SU-DHL-6 (cell line): ENCODE measurements at regions not wholly inside any gene's neighbourhood (a gene's known extent, or its start where the extent isn't known, plus 50 kb on each side); places are given as distances from the start of the nearest gene placed in this dataset.

Experiments used
- H2AFZ ChIP-seq: fragments of 200-600 bp; sonication (generic); 2 replicates; pipeline ENCODE4 v1.6.1; 2014; ENCODE audit warnings: low read depth, mild to moderate bottlenecking, moderate library complexity, mixed read lengths, antibody characterized with exemption, low read length; ENCODE audit not compliant: severe bottlenecking
- H3F3A ChIP-seq: fragments of 200-600 bp; shearing (Covaris generic); 2 replicates; pipeline ENCODE4 v1.6.0; 2016; ENCODE audit warnings: antibody characterized with exemption, mild to moderate bottlenecking; ENCODE audit not compliant: insufficient read depth
- H3K27ac ChIP-seq: fragments of 200-600 bp; sonication (generic); 2 replicates; pipeline ENCODE4 v1.5.1; 2016; ENCODE audit warnings: low read depth, mild to moderate bottlenecking, low read length, moderate library complexity, mixed read lengths
- H3K27me3 ChIP-seq: fragments of 200-600 bp; sonication (generic), shearing (Covaris generic); 2 replicates; pipeline ENCODE4 v1.6.0; 2014; ENCODE audit warnings: mild to moderate bottlenecking, low read length
- H3K36me3 ChIP-seq: fragments of 200-600 bp; sonication (generic); 2 replicates; pipeline ENCODE4 v1.6.1; 2014; ENCODE audit warnings: mild to moderate bottlenecking, low read length, mixed read lengths
- H3K4me2 ChIP-seq: fragments of 300-600, 200-600 bp; shearing (Covaris generic), sonication (generic); 2 replicates; pipeline ENCODE4 v1.6.0; 2014; ENCODE audit warnings: low read length, low read depth, mild to moderate bottlenecking; ENCODE audit not compliant: poor library complexity, severe bottlenecking
- H3K4me3 ChIP-seq: fragments of 200-600 bp; sonication (generic); 2 replicates; pipeline ENCODE4 v1.5.1; 2014; ENCODE audit warnings: antibody characterized with exemption, low read length, mild to moderate bottlenecking, mixed read lengths; ENCODE audit not compliant: insufficient read depth, poor library complexity, severe bottlenecking
- H3K79me2 ChIP-seq: fragments of 200-600 bp; sonication (generic); 2 replicates; pipeline ENCODE4 v1.6.1; 2014; ENCODE audit warnings: mild to moderate bottlenecking, low read length, moderate library complexity; ENCODE audit not compliant: insufficient read depth
- H3K9ac ChIP-seq: fragments of 200-600 bp; sonication (generic); 2 replicates; pipeline ENCODE4 v1.7.0; 2014; ENCODE audit warnings: mild to moderate bottlenecking, low read length
- H3K9me2 ChIP-seq: fragments of 200-600 bp; sonication (generic); replicated peaks from 2 replicates; pipeline ENCODE4 v1.6.1; 2014; ENCODE audit warnings: low read length; ENCODE audit not compliant: insufficient read depth
- H3K9me3 ChIP-seq: fragments of 200-600 bp; sonication (generic); 2 replicates; pipeline ENCODE4 v1.6.1; 2014; ENCODE audit warnings: low read length, mixed read lengths; ENCODE audit not compliant: insufficient read depth
- H4K20me1 ChIP-seq: fragments of 200-600 bp; sonication (generic); 2 replicates; pipeline ENCODE4 v1.6.1; 2014; ENCODE audit warnings: low read depth, mild to moderate bottlenecking, antibody characterized with exemption, low read length, moderate library complexity, mixed read lengths
- CTCF ChIP-seq: fragments of 200-600 bp; sonication (generic); IDR thresholded peaks from one replicate; pipeline ENCODE4 v1.5.1; 2017; ENCODE audit warnings: antibody characterized with exemption, mild to moderate bottlenecking, low read length, moderate library complexity; ENCODE audit not compliant: insufficient read depth, poor library complexity, severe bottlenecking
- EZH2phosphoT487 ChIP-seq: fragments of 200-600 bp; sonication (generic), shearing (Covaris generic); conservative IDR thresholded peaks from 2 replicates; pipeline ENCODE4 v1.6.1; 2018; ENCODE audit warnings: mild to moderate bottlenecking, antibody characterized with exemption, low read length, moderate library complexity, mixed read lengths

GRCh38 chr6:114592506-114592905, 249.7 kb upstream of the HS3ST5 start:
- Histone ChIP-seq H3K4me3 (no peak overlapping the region), H3K9ac (no peak overlapping the region), H3K9me3 (no peaks in the 10 kb centered on the region), H3K4me2 (no peak overlapping the region), H2AFZ (no peak overlapping the region), H3K27me3 (no peaks in the 10 kb centered on the region), H3K27ac (no peak overlapping the region), H3F3A (no peaks in the 10 kb centered on the region), H3K9me2 (no peaks in the 10 kb centered on the region), H4K20me1 (no peaks in the 10 kb centered on the region), H3K79me2 (no peaks in the 10 kb centered on the region), H3K36me3 (no peaks in the 10 kb centered on the region)
- TF ChIP-seq CTCF (no peak), EZH2phosphoT487 (no peak)

- no peak overlapping the region for H3K9ac ChIP-seq
- no peak overlapping the region for H3K4me2 ChIP-seq
- H3K27me3 ChIP-seq: no peaks in the 10 kb centered on the region
- no peaks in the 10 kb centered on the region for H3K36me3 ChIP-seq
- no peaks in the 10 kb centered on the region for H3K9me3 ChIP-seq
- no peak overlapping the region for H2AFZ ChIP-seq
- H4K20me1 ChIP-seq: no peaks in the 10 kb centered on the region
- H3K9me2 ChIP-seq: no peaks in the 10 kb centered on the region
- no peak overlapping the region for H3K4me3 ChIP-seq
- no peaks in the 10 kb centered on the region for H3K79me2 ChIP-seq
- no peak for TF ChIP-seq CTCF
- no peak for TF ChIP-seq EZH2phosphoT487
- H3F3A ChIP-seq: no peaks in the 10 kb centered on the region
- H3K27ac ChIP-seq: no peak overlapping the region
Observed at GRCh38 chr6:114588726-114589125, 245.9 kb upstream of the HS3ST5 start.

GRCh38 chr6:114586298-114586697, 243.5 kb upstream of the HS3ST5 start:
- H3F3A ChIP-seq: no peaks in the 10 kb centered on the region
- H3K27me3 ChIP-seq: no peaks in the 10 kb centered on the region
- no peak overlapping the region for H3K9ac ChIP-seq
- no peak overlapping the region for H3K27ac ChIP-seq
- no peak overlapping the region for H3K4me3 ChIP-seq
- H3K36me3 ChIP-seq: no peaks in the 10 kb centered on the region
- no peaks in the 10 kb centered on the region for H3K79me2 ChIP-seq
- no peaks in the 10 kb centered on the region for H4K20me1 ChIP-seq
- no peaks in the 10 kb centered on the region for H3K9me2 ChIP-seq
- H2AFZ ChIP-seq: no peak overlapping the region
- H3K4me2 ChIP-seq: no peak overlapping the region
- H3K9me3 ChIP-seq: no peaks in the 10 kb centered on the region
- TF ChIP-seq CTCF (no peak), EZH2phosphoT487 (no peak)

- no peaks in the 10 kb centered on the region for H3K27me3 ChIP-seq
- no peak overlapping the region for H3K4me3 ChIP-seq
- no peak overlapping the region for H3K9ac ChIP-seq
- no peak overlapping the region for H3K27ac ChIP-seq
- H3K9me3 ChIP-seq: no peaks in the 10 kb centered on the region
- no peaks in the 10 kb centered on the region for H3K9me2 ChIP-seq
- TF ChIP-seq EZH2phosphoT487 (no peak), CTCF (no peak)
- no peaks in the 10 kb centered on the region for H3F3A ChIP-seq
- no peak overlapping the region for H2AFZ ChIP-seq
- no peaks in the 10 kb centered on the region for H3K36me3 ChIP-seq
- H3K79me2 ChIP-seq: no peaks in the 10 kb centered on the region
- no peak overlapping the region for H3K4me2 ChIP-seq
- no peaks in the 10 kb centered on the region for H4K20me1 ChIP-seq
Observed at GRCh38 chr6:114581293-114581692, 238.5 kb upstream of the HS3ST5 start.
